ENCODE measurements at regions not wholly inside any gene's neighbourhood (a gene's known extent, or its start where the extent isn't known, plus 50 kb on each side); places are given as distances from the start of the nearest gene placed in this dataset.

DNA sequence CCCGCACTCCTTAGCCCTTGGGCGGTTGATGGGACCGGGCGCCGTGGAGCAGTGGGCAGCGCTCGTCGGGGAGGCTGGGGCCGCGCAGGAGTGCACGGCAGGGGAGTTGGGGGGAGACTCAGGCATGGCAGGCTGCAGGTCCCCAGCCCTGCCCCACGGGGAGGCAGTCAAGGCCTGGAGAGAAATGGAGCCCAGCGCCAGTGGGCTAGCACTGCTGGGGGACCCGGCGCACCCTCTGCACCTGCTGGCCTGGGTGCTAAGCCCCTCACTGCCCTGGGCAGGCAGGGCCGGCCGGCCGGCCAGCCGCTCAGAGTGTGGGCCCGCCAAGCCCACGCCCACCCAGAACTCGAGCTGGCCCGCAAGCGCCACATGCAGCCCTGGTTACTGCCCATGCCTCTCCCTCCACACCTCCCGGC, 147.2 kb upstream of the PITRM1 start:
- TF ChIP-seq POLR2A (IDR thresholded peaks at IDR 0.05) (no peak), CTCF (IDR thresholded peaks at IDR 0.05 in 4 of 5, conservative IDR thresholded peaks at IDR 0.05 in 1 of 5) (no peak)

All from gastrocnemius medialis (tissue), 4 donors.